ENCODE measurements at regions not wholly inside any gene's neighbourhood (a gene's known extent, or its start where the extent isn't known, plus 50 kb on each side); places are given as distances from the start of the nearest gene placed in this dataset.

DNA sequence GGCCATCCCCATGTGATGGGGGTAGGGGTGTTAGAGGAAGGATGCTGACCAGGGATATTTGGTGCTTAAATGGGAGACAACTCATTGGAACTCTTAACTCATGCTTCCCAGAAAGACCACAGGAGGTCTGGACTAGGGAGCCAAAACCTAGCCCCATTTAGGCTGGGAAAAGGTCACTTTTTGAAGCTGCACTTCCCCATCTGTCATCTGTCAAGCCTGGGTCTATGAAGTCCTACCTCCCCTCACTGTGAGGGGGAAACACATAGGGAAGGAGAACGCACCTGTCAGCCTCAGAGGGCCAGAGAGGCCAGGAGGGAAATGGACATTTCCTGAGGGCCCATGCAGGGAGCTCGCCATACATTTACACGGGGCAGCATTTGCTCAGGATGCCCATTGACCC lies 321.0 kb downstream of the BCL11B start:
- no peak overlapping the region for H3K4me3 ChIP-seq (ENCODE audit: low read depth, low read length)
- TF ChIP-seq, protein P1, sequence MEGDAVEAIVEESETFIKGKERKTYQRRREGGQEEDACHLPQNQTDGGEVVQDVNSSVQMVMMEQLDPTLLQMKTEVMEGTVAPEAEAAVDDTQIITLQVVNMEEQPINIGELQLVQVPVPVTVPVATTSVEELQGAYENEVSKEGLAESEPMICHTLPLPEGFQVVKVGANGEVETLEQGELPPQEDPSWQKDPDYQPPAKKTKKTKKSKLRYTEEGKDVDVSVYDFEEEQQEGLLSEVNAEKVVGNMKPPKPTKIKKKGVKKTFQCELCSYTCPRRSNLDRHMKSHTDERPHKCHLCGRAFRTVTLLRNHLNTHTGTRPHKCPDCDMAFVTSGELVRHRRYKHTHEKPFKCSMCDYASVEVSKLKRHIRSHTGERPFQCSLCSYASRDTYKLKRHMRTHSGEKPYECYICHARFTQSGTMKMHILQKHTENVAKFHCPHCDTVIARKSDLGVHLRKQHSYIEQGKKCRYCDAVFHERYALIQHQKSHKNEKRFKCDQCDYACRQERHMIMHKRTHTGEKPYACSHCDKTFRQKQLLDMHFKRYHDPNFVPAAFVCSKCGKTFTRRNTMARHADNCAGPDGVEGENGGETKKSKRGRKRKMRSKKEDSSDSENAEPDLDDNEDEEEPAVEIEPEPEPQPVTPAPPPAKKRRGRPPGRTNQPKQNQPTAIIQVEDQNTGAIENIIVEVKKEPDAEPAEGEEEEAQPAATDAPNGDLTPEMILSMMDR (IDR thresholded peaks at IDR 0.05; ENCODE audit: control insufficient read depth, extremely low read depth, insufficient read depth) = no peak
- DNase-seq (ENCODE audit: low read depth) = no peak

DNA sequence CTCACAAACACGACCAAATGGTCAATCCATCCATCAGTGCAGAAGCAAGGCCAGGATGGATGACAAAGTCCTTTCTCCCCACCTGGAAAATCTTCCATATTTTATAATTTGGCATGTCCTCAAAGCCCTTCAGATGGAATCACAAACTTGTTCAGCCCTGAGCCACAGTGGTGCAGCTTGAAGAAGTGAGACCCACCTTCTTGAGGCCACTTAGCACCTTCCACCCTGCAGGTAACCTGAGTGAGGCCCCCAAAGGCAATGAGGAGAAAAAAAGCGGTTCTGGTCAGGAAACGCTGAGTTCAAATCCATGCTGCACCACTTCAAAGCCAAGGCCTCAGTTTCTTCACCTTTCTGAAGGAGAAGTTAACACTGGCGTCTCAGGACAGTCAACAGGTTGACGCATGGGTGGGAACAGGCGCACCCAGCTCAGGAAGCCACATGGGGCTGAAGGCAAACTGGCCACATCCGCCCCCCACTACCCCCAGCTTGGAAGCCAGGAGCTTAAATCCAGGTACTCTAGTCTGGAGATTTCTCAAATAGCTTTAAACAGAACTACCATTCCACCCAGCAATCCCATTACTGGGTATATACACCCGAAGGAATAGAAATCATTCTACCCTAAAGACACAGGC lies 320.4 kb downstream of the BCL11B start:
- TF ChIP-seq, protein P1 (IDR thresholded peaks at IDR 0.05; ENCODE audit: control insufficient read depth, extremely low read depth, insufficient read depth) = no peak
- no peak overlapping the region for H3K4me3 ChIP-seq (ENCODE audit: low read depth, low read length)
- no peak for DNase-seq (ENCODE audit: low read depth)

DNA sequence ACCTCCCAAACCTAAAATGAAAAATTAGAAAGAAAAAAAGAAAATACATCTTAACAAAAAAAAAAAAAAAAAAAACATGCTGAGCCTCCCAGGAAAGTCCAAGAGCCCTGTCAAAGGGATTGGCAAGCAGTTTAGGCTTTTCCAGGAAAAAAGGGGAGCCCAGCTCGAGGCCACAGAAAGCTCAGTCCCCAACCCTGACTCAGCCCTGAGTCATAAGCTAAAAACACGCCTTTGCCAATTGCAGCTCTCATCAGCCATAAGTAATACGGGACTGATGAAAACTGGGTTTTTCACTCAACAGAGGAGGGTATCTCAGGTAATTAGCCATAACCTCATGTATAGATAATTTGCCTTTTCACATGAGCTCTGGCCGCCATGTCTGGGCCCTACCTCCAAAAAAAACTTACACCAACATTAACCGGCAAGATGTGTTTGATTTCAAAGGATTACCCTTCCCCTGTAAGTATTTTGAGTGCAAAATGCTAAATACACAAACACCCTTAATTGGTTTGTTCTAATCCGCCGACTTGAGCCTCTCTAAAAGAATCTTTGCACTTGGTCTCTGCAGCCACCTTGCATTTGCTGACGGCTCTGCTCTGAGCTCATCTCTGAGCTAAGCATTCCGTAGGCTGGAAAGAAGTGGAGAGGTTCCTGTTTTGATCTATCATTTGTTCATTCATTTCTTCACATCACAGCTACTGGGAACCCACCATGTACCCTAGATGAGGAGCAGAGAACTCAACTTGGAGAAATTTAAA lies 319.2 kb downstream of the BCL11B start:
- TF ChIP-seq, protein P1 (IDR thresholded peaks at IDR 0.05; ENCODE audit: control insufficient read depth, extremely low read depth, insufficient read depth) = no peak
- no peak for DNase-seq (ENCODE audit: low read depth)
- no peak overlapping the region for H3K4me3 ChIP-seq (ENCODE audit: low read depth, low read length)

DNA sequence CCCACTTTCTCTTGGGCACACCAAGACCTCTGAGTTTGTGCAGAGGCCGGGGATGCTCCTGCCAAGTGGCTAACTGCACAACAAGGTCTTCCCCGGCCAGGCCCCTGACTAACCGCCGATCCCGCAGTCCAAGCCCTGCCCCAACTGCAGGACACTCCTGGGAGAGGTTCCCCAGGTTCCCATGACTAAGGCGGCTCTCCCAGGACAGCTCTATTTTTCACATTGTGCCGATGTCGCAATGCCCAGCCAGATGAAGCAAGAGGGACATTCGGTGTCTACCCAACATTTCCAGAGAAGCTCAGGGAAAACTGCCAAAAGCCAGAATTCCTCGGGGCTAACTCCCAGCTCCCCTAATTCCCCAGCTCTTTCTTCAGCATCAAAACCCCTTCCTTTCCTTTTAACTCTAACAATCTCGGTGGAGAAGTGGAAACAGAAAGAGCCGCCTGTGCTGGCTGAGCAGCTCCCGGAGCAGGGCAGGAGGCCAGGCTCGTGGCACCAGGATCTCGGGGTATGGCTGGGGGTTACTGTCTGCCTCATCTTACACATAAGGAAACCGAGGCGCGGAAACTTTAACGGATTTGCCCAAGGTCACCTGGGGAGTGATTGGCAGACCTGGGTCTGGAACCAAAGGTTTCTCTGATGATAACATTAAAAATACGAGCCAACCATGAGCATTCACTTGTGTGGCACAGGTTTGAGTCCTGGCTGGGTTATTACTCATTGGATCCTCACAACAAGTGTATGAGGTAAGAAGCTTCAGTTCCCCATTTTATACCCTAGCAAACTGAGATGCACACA lies 318.2 kb downstream of the BCL11B start:
- DNase-seq (ENCODE audit: low read depth) = no peak
- H3K4me3 ChIP-seq (ENCODE audit: low read depth, low read length) = no peak overlapping the region
- TF ChIP-seq, protein P1 (IDR thresholded peaks at IDR 0.05; ENCODE audit: control insufficient read depth, extremely low read depth, insufficient read depth) = no peak

DNA sequence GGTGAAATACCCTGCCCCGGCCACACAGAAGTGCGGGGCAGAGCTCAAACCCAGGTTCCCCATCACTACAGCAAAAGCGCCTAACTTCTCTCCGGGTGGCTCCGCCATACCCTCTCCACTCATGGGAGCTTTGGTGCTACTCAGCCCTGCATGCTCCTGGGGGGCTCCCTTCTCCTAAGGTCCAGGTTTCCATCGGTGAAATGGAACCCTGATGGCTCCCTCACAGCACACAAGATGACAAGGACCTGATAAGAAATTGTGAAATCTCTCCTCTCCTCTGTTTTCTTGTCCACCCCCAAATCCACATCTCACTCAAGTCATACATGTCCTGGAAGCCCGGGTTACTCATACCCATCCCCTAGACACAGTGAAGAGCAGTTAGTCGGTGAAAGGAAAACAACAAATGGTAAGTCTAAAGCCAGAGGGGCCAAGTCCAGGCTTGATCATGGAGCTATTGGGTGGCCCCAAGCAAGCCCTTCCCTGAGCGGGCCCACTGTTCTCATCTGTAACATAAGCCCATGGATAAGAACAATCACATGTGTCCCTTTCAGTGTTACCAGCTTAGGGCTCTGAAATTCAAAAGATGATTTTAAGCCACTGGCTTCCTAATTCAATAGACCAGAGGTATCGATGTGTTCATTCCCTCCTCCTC lies 317.5 kb downstream of the BCL11B start:
- H3K4me3 ChIP-seq (ENCODE audit: low read depth, low read length) = no peak overlapping the region
- no peak for DNase-seq (ENCODE audit: low read depth)
- TF ChIP-seq, protein P1 (IDR thresholded peaks at IDR 0.05; ENCODE audit: control insufficient read depth, extremely low read depth, insufficient read depth) = no peak

DNA sequence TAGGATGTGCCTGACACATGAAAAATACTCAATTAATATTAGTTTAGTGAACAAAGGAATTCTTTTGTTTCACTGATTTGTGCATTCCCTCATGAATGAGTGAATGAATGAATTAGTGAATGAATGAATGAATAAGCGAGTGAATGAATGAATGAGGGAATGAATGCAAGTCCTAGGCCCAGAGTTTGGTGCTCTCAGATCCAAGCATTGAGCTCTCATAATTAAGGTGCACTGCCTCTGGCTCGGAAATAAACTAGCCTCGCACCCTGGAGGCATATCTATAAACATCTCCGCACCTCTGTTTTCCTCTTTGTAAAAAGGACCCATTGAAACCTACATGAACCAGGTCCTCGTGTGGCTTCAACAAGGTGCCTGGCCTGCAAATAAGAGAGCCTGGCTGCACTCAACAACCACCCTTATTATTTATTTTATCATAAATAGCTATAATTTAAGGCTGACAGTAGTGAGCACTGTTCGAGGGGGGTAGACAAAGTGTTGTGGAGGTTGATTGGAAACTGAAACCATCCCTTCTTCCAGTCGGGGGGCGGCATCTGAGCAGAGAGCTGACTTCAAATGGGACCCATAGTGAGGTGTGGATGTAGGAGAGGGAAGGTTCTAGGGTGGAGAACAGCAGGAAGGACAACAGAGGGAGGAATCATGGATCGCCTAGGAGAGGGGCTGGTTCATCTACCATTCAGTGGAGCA lies 316.8 kb downstream of the BCL11B start:
- TF ChIP-seq, protein P1 (IDR thresholded peaks at IDR 0.05; ENCODE audit: control insufficient read depth, extremely low read depth, insufficient read depth) = no peak
- H3K4me3 ChIP-seq (ENCODE audit: low read depth, low read length) = no peak overlapping the region
- no peak for DNase-seq (ENCODE audit: low read depth)

All from LNCaP clone FGC (cell line).